Tibial artery (tissue), 4 donors: ENCODE measurements at regions not wholly inside any gene's neighbourhood (a gene's known extent, or its start where the extent isn't known, plus 50 kb on each side); places are given as distances from the start of the nearest gene placed in this dataset.

Source experiments
- DNase-seq, 2 donors: peaks; one replicate each; pipeline ENCODE4 v3.0.0-alpha.2; 2019
- H3K27ac ChIP-seq, 2 donors: fragments of 200-600 bp; sonication (generic) in 1 of 2; 1 replicate in 1 of 2; 2 replicates in 1 of 2; pipeline ENCODE4 v1.5.1; 2018 to 2019; ENCODE audit warnings: mild to moderate bottlenecking in 1 of 2
- H3K27me3 ChIP-seq, 2 donors: fragments of 200-600 bp; sonication (generic) in 1 of 2; one replicate each; pipeline versions ENCODE4 v1.5.1 to v1.6.0; 2016 to 2019
- H3K36me3 ChIP-seq, 3 donors: fragments of 200-600 bp; sonication (generic) in 2 of 3; one replicate each; pipeline ENCODE4 v1.5.1; 2016 to 2019; ENCODE audit warnings: mild to moderate bottlenecking in 2 of 3
- H3K4me1 ChIP-seq, 4 donors: fragments of 200-600 bp; sonication (generic) in 2 of 4; 1 replicate in 3 of 4; 2 replicates in 1 of 4; pipeline ENCODE4 v1.5.1; 2016 to 2019
- H3K4me3 ChIP-seq, 2 donors: fragments of 200-600 bp; sonication (generic) in 1 of 2; 1 replicate in 1 of 2; 2 replicates in 1 of 2; pipeline ENCODE4 v1.5.1; 2018 to 2019; ENCODE audit warnings: mild to moderate bottlenecking in 2 of 2
- H3K9me3 ChIP-seq, 3 donors: fragments of 200-600 bp; sonication (generic) in 1 of 3; one replicate each; pipeline ENCODE4 v1.5.1; 2016 to 2019
- intact Hi-C: fragments of 100-400 bp; cut with DNase I; formaldehyde crosslinking; loops from one replicate; pipeline ENCODE4 v1.15.0; 2023; ENCODE audit warnings: low total_unique reads
- TF ChIP-seq, protein P1 (sequence below), 2 experiments: fragments of 200-600 bp in 1 of 2; fragments of 450-650 bp in 1 of 2; IDR thresholded peaks; one replicate each; pipeline ENCODE4 v1.5.1; 2017 to 2019; ENCODE audit warnings: antibody characterized with exemption in 2 of 2, mild to moderate bottlenecking in 1 of 2, moderate library complexity in 1 of 2

DNA sequence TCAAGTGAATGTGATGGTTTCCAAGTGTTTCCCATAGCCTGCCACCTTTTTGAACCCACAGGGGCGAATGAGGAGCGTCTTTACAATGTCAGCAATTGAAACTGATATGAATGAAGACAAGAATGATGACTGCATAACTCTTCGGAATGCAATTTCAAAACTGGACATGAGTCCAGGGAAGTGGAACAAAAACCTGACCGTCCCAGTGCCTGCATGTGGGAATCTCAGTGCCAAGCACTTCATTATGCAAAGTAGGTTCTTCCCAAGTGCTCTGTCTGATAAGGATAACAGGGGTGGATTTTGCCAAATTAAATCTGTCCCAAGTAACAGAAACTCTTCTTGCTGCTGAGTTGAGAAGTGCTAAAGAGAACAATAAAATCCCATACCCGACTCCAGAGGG lies 243.8 kb upstream of the ADAMTS16 start:
- TF ChIP-seq, protein P1, sequence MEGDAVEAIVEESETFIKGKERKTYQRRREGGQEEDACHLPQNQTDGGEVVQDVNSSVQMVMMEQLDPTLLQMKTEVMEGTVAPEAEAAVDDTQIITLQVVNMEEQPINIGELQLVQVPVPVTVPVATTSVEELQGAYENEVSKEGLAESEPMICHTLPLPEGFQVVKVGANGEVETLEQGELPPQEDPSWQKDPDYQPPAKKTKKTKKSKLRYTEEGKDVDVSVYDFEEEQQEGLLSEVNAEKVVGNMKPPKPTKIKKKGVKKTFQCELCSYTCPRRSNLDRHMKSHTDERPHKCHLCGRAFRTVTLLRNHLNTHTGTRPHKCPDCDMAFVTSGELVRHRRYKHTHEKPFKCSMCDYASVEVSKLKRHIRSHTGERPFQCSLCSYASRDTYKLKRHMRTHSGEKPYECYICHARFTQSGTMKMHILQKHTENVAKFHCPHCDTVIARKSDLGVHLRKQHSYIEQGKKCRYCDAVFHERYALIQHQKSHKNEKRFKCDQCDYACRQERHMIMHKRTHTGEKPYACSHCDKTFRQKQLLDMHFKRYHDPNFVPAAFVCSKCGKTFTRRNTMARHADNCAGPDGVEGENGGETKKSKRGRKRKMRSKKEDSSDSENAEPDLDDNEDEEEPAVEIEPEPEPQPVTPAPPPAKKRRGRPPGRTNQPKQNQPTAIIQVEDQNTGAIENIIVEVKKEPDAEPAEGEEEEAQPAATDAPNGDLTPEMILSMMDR (IDR thresholded peaks at IDR 0.05) = no peak
- Histone ChIP-seq H3K36me3 (no peaks in the 10 kb centered on the region), H3K27me3 (peaks cover 0 to 2% of the 10 kb centered on the region in 2 donors), H3K27ac (no peak overlapping the region), H3K9me3 (no peaks in the 10 kb centered on the region), H3K4me3 (no peak overlapping the region), H3K4me1 (no peaks in the 10 kb centered on the region)
- intact Hi-C loops = no loop called here
- DNase-seq = no peak

DNA sequence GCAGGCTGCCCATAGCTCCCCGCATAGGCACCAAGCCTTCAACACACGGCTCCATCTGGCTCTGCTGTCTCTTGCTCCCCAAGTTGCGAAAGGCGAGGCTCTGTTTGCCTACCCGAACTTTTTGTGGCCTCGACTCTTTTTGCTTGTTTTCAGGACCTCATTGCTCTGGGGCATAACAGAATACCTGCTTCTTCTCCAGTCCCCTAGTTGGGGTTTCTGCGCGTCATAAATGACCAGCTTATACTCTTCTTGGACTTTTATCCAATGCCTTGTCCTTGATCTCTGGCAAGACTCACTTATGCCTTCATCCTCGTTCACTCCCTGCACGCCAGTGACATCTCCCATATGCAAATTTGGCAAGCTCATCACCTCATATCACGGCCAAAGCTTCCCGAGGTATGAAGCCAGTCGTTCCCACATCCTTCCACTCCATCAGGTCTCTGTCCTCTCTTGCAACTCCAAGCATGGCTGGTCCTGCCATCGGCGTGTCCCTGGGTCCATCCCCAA lies 238.8 kb upstream of the ADAMTS16 start:
- intact Hi-C loops = no loop called here
- no peaks in the 10 kb centered on the region for H3K36me3 ChIP-seq
- no peaks in the 10 kb centered on the region for H3K4me1 ChIP-seq
- DNase-seq = no peak
- no peaks in the 10 kb centered on the region for H3K9me3 ChIP-seq
- no peak overlapping the region for H3K27ac ChIP-seq
- no peak overlapping the region for H3K4me3 ChIP-seq
- peaks cover 0 to 2% of the 10 kb centered on the region in 2 donors for H3K27me3 ChIP-seq
- TF ChIP-seq, protein P1 (IDR thresholded peaks at IDR 0.05) = no peak

DNA sequence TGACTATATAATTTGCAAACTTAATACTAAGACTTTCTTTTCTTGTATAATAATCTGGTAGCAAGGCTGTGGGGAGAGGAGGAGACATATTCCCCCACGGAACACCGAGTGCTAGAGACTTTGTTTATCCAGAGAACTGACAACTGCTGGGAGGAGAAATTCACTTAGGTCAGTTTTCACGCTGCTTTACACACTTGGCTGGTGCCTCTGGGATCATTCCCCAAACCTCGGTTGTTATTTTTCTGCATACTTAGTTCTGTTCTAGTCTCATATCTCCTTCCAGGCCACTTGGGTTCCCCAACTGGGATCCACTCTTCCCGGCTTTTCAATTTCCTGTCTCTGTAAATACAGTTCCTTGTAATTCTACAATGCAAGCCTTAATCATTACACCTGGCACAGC lies 238.2 kb upstream of the ADAMTS16 start:
- no peaks in the 10 kb centered on the region for H3K4me1 ChIP-seq
- no peaks in the 10 kb centered on the region for H3K36me3 ChIP-seq
- H3K27ac ChIP-seq = no peak overlapping the region
- no peak overlapping the region for H3K4me3 ChIP-seq
- H3K9me3 ChIP-seq = no peaks in the 10 kb centered on the region
- intact Hi-C loops = no loop called here
- DNase-seq = no peak
- peaks cover 0 to 2% of the 10 kb centered on the region in 2 donors for H3K27me3 ChIP-seq
- TF ChIP-seq, protein P1 (IDR thresholded peaks at IDR 0.05) = no peak

DNA sequence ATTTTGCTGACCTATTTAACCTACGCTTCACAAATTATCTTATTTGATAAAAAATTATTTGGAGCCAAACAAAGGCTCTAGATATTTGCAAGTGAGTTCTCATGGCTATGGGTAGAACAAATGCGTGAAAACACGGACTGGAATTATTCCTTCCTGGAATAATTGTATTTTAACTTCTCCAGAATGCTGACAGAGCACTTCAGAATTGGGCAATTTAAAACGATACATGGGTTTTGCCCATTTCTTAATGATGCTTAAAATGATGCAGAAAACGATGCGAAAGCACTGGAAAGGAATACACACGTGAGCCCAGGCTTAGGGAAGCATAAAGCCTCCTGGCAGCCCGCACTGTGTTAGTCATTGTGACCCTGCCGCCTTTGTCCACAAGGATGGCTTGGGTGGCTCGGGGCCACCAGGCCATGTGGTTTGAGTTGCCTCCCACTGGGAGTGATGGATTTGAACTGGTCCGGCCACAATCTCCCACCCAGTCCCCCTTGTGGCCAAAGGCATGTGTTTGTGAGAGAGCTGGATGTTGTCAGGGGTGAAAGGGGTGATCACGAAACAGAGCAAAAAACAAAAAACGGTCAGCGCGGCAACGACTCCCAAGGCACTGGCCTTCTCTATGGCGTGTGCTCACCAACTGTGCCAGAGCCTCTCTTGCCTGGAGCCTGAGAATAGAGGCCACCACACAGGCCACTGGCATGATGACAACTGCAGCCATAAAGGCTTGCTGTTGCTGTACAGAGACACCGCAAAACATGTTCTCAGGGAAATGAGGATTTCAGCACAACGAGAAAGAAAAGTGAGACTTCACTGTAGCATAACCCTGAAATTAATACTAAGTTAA lies 234.2 kb upstream of the ADAMTS16 start:
- Histone ChIP-seq H3K27me3 (no peaks in the 10 kb centered on the region), H3K9me3 (no peaks in the 10 kb centered on the region), H3K4me1 (no peaks in the 10 kb centered on the region), H3K27ac (no peak overlapping the region), H3K36me3 (no peaks in the 10 kb centered on the region), H3K4me3 (no peak overlapping the region)
- intact Hi-C loops = no loop called here
- TF ChIP-seq, protein P1 (IDR thresholded peaks at IDR 0.05) = no peak
- peak; percentile 49 to 78 for DNase-seq

DNA sequence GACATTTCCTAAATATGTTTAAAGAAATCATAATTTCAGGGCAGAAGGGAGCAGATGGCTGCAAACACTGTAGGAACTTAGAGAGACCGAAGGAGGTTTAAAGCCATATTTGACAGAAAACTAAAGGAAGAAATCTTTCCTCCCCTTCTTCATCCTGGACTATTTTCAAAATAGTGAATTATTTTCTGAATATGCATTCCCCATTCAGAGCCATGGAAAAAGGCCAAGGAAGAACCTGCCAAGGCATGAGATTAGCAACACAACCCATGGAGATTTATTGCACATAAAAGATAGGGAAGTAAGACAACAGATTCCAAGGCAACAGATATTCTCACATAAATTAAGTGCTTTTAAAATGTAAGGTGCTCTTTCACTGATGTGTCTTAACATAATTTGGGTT lies 233.3 kb upstream of the ADAMTS16 start:
- intact Hi-C loops = no loop called here
- DNase-seq = no peak
- no peaks in the 10 kb centered on the region for H3K36me3 ChIP-seq
- no peaks in the 10 kb centered on the region for H3K9me3 ChIP-seq
- no peaks in the 10 kb centered on the region for H3K27me3 ChIP-seq
- no peak overlapping the region for H3K4me3 ChIP-seq
- H3K27ac ChIP-seq = no peak overlapping the region
- H3K4me1 ChIP-seq = no peaks in the 10 kb centered on the region
- TF ChIP-seq, protein P1 (IDR thresholded peaks at IDR 0.05) = no peak
